Mesothelial cell of epicardium (in vitro differentiated cells): ENCODE measurements at regions not wholly inside any gene's neighbourhood (a gene's known extent, or its start where the extent isn't known, plus 50 kb on each side); places are given as distances from the start of the nearest gene placed in this dataset.
"Not testable (repeated sequence)": the region's sequence is repeated elsewhere in the genome, so short reads cannot be mapped to it uniquely, and the experiment has no call there.

ENCODE experiments used
- DNase-seq, 2 experiments: peaks; one replicate each; pipeline ENCODE4 v3.0.0; 2021; ENCODE audit warnings: low spot score in 2 of 2; ENCODE audit not compliant: unreplicated experiment in 2 of 2
- H3K27ac Mint-ChIP-seq: 2 replicates; pipeline ENCODE4 v1.8.0; 2021; ENCODE audit warnings: mixed read lengths
- H3K27me3 Mint-ChIP-seq: 2 replicates; pipeline ENCODE4 v1.8.0; 2021; ENCODE audit warnings: low read depth, mixed read lengths
- H3K36me3 Mint-ChIP-seq: 2 replicates; pipeline ENCODE4 v1.8.0; 2021; ENCODE audit warnings: mixed read lengths
- H3K4me1 Mint-ChIP-seq: 2 replicates; pipeline ENCODE4 v1.8.0; 2021; ENCODE audit warnings: mixed read lengths
- H3K4me3 Mint-ChIP-seq: 2 replicates; pipeline ENCODE4 v1.8.0; 2021; ENCODE audit warnings: mild to moderate bottlenecking, moderate library complexity, mixed read lengths
- H3K9me3 Mint-ChIP-seq: 2 replicates; pipeline ENCODE4 v1.8.0; 2021; ENCODE audit warnings: mixed read lengths
- TF ChIP-seq, protein P1 (sequence below): fragments of 200-600 bp; sonication (generic); IDR thresholded peaks from one replicate; pipeline ENCODE4 v1.5.0; 2021; ENCODE audit warnings: antibody characterized with exemption; ENCODE audit not compliant: unreplicated experiment

DNA sequence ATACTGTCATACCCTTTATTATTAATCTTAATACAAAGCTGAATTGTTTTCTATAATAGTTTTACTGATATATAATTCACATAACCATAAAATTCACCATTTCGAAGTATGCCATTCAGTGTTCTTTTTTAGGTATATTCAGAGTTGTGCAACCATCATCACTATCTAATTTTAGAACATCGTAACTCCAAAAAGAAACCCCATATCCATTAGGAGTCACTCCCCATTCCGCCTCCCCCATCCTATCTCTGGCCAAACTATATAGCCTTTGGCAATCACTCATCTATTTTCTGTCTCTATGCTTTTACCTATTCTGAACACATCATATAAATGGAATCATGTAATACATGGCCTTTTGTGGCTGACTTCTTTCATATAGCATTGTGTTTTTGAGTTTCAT, 169.7 kb upstream of the GALNT15 start:
- H3K4me3 Mint-ChIP-seq: no peak overlapping the region
- no peaks in the 10 kb centered on the region for H3K36me3 Mint-ChIP-seq
- no peaks in the 10 kb centered on the region for H3K27me3 Mint-ChIP-seq
- no peak overlapping the region for H3K27ac Mint-ChIP-seq
- no peak for DNase-seq
- H3K9me3 Mint-ChIP-seq: peaks cover 26% of the 10 kb centered on the region
- TF ChIP-seq, protein P1, sequence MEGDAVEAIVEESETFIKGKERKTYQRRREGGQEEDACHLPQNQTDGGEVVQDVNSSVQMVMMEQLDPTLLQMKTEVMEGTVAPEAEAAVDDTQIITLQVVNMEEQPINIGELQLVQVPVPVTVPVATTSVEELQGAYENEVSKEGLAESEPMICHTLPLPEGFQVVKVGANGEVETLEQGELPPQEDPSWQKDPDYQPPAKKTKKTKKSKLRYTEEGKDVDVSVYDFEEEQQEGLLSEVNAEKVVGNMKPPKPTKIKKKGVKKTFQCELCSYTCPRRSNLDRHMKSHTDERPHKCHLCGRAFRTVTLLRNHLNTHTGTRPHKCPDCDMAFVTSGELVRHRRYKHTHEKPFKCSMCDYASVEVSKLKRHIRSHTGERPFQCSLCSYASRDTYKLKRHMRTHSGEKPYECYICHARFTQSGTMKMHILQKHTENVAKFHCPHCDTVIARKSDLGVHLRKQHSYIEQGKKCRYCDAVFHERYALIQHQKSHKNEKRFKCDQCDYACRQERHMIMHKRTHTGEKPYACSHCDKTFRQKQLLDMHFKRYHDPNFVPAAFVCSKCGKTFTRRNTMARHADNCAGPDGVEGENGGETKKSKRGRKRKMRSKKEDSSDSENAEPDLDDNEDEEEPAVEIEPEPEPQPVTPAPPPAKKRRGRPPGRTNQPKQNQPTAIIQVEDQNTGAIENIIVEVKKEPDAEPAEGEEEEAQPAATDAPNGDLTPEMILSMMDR: no peak
- no peaks in the 10 kb centered on the region for H3K4me1 Mint-ChIP-seq

DNA sequence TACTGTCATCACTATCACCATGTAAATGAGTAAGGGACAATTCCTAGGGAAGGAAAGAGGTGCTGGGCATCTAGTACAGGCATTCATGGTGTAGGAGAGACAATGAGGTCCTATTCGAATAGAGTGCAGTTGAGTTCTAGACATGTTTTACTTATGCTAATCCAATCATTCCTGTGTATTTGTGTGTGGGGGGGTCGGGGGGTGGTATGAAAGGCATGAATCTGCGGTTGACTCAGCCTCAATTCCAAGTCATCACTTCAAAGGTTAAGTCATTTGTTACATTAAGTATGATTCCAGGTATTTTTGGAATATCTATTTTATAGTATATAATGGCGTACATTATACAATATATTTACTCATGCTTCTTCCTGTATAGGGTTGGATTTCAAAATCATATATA, 163.1 kb upstream of the GALNT15 start:
- peaks cover 7% of the 10 kb centered on the region for H3K27me3 Mint-ChIP-seq
- H3K9me3 Mint-ChIP-seq: peaks cover 21% of the 10 kb centered on the region
- H3K4me1 Mint-ChIP-seq: no peaks in the 10 kb centered on the region
- no peak overlapping the region for H3K27ac Mint-ChIP-seq
- no peak overlapping the region for H3K4me3 Mint-ChIP-seq
- TF ChIP-seq, protein P1: no peak
- H3K36me3 Mint-ChIP-seq: no peaks in the 10 kb centered on the region
- no peak for DNase-seq

- no peak overlapping the region for H3K4me3 Mint-ChIP-seq
- TF ChIP-seq, protein P1: no peak
- no peak overlapping the region for H3K27ac Mint-ChIP-seq
- H3K27me3 Mint-ChIP-seq: peaks cover 7% of the 10 kb centered on the region
- no peaks in the 10 kb centered on the region for H3K4me1 Mint-ChIP-seq
- DNase-seq: no peak
- H3K36me3 Mint-ChIP-seq: no peaks in the 10 kb centered on the region
- peaks cover 15% of the 10 kb centered on the region for H3K9me3 Mint-ChIP-seq
These were observed 162.4 kb upstream of the GALNT15 start for GRCh38 chr3:16012086-16012485.

DNA sequence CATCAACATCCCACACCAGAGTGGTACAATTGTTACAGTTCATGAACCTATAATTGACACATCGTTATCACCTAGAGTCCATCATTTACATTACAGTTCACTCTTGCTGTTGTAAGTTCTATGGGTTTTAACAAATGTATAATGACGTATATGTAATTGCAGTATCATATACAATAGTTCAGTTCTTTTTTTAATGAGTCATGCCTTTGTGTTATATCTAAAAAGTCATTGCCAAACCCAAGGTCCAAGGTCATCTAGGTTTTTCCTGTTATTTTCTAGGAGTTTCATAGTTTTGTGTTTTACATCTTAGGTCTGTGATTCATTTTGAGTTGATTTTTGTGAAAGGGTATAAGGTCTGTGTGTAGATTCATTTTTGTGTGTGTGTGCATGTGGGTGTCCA, 160.9 kb upstream of the GALNT15 start:
- Mint-ChIP-seq H3K27ac (no peak overlapping the region), H3K9me3 (peaks cover 1% of the 10 kb centered on the region), H3K4me3 (no peak overlapping the region), H3K27me3 (peaks cover 16% of the 10 kb centered on the region), H3K4me1 (no peaks in the 10 kb centered on the region), H3K36me3 (no peaks in the 10 kb centered on the region)
- DNase-seq: no peak
- TF ChIP-seq, protein P1: no peak

DNA sequence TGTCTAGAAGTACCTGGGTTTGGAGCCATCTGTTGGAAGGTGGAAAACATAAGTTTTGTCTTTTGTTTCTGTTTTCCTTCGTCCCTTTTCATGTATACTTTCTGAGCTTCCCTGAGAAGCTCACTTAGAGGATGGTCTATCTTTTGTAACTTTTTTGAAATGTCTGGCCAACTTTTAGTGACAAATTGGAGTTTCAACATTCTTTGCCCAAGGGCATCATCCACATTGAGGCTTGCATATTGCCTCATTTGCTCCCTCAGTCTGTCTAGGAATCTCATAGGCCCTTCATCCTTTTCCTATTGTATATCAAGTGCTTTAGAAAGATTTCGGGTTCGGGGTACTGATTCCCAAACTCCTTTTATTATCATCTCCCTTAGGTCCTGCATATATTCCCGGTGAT, 152.7 kb upstream of the GALNT15 start:
- peaks cover 12% of the 10 kb centered on the region for H3K9me3 Mint-ChIP-seq
- not testable (repeated sequence) for H3K4me1 Mint-ChIP-seq, H3K27ac Mint-ChIP-seq, H3K4me3 Mint-ChIP-seq, DNase-seq, H3K36me3 Mint-ChIP-seq
- peaks cover 25% of the 10 kb centered on the region for H3K27me3 Mint-ChIP-seq

- H3K9me3 Mint-ChIP-seq: peaks cover 12% of the 10 kb centered on the region
- not testable (repeated sequence) for H3K27ac Mint-ChIP-seq
These were observed 150.6 kb upstream of the GALNT15 start for GRCh38 chr3:16023881-16024280.

DNA sequence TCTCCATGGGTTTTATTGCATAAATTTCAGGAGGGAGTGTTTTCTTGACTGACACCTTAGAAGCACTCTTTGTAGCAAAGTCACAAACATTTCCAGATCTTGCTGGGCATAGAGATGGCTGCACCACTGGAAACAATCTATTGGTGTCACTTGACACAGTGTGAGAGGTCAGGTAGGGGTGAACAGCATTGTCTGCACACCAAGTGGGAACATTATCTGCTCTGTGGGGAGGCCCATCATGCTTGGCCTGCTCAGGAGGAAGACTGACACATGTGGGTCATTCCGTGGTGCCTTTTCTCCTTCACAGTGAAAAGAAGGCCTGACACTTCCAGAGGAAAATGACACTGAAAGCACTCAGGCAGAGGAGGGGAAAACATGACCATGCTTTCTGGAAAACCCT, 149.9 kb upstream of the GALNT15 start:
- Mint-ChIP-seq H3K4me3 (no peak overlapping the region), H3K27me3 (peaks cover 22% of the 10 kb centered on the region), H3K36me3 (no peaks in the 10 kb centered on the region), H3K4me1 (no peaks in the 10 kb centered on the region), H3K27ac (no peak overlapping the region), H3K9me3 (peaks cover 12% of the 10 kb centered on the region)
- DNase-seq: no peak
- TF ChIP-seq, protein P1: no peak

More at GRCh38 chr3:16023881-16024280, 150.6 kb upstream of the GALNT15 start:
- H3K4me3 Mint-ChIP-seq, H3K4me1 Mint-ChIP-seq, DNase-seq, H3K36me3 Mint-ChIP-seq: not testable (repeated sequence)
- peaks cover 22% of the 10 kb centered on the region for H3K27me3 Mint-ChIP-seq
